ENCODE measurements at regions not wholly inside any gene's neighbourhood (a gene's known extent, or its start where the extent isn't known, plus 50 kb on each side); places are given as distances from the start of the nearest gene placed in this dataset.

GRCh38 chr4:11739992-11740391, 311.3 kb upstream of the HS3ST1 start:
- intact Hi-C loops (cut with micrococcal nuclease) = loop anchor here (5.0 kb wide), 1 partner anchor 1623 kb away; the partner anchor contains the start of gene WDR1
- Histone ChIP-seq H3K9ac (ENCODE audit: low read length) (no peak overlapping the region), H3K79me2 (ENCODE audit: insufficient read depth, low read length) (no peaks in the 10 kb centered on the region), H3K27ac (ENCODE audit: low read depth, low read length) (no peak overlapping the region), H3K4me3 (replicated peaks in 1 of 2; ENCODE audit: low read depth in 1 of 2, low read length in 2 of 2) (no peak overlapping the region), H3K36me3 (ENCODE audit: control insufficient read depth in 1 of 2, insufficient read depth in 2 of 2, low read length in 2 of 2) (no peaks in the 10 kb centered on the region), H3K9me2 (ENCODE audit: insufficient read depth) (no peaks in the 10 kb centered on the region), H3K9me3 (ENCODE audit: control insufficient read depth in 1 of 2, insufficient read depth in 1 of 2, low read depth in 1 of 2, low read length in 2 of 2) (no peaks in the 10 kb centered on the region), H3K4me2 (ENCODE audit: low read length) (no peak overlapping the region), H4K20me1 (ENCODE audit: insufficient read depth) (no peaks in the 10 kb centered on the region), H3K27me3 (ENCODE audit: insufficient read depth, low read length) (no peaks in the 10 kb centered on the region), H3K4me1 (ENCODE audit: control insufficient read depth in 1 of 2, insufficient read depth in 2 of 2, low read length in 2 of 2) (peaks cover 33 to 39% of the 10 kb centered on the region in 2 experiments), H2AFZ (ENCODE audit: low read depth, low read length, poor library complexity, severe bottlenecking) (no peak overlapping the region)
- ChIA-PET RAD21 (ENCODE audit: low non-redundant PET in 1 of 2, low total read pairs in 2 of 2, uncharacterized antibody in 2 of 2, unreplicated experiment in 2 of 2) (no interaction called here), CTCF (no interaction called here), POLR2A (no interaction called here)
- no TSS peak for BruUV-seq (replicated peaks)
- ATAC-seq (no peak), DNase-seq (ENCODE audit: low read depth, low spot score) (no peak)
- TF ChIP-seq YY1 (IDR thresholded peaks at IDR 0.05; ENCODE audit: extremely low read depth, insufficient replicate concordance, low read depth, low read length) (no peak), EZH2 (IDR thresholded peaks at IDR 0.05) (no peak), MAX (IDR thresholded peaks at IDR 0.05) (no peak), ZFX (IDR thresholded peaks at IDR 0.05) (no peak), TCF7L2 (IDR thresholded peaks at IDR 0.05; ENCODE audit: borderline replicate concordance, extremely low read depth, insufficient read depth, insufficient read length) (no peak)

- no peak overlapping the region for H3K27ac ChIP-seq (ENCODE audit: low read depth, low read length)
- H3K36me3 ChIP-seq (ENCODE audit: control insufficient read depth in 1 of 2, insufficient read depth in 2 of 2, low read length in 2 of 2) = no peaks in the 10 kb centered on the region
- intact Hi-C loops (cut with micrococcal nuclease) = no loop called here
- no peaks in the 10 kb centered on the region for H3K9me3 ChIP-seq (ENCODE audit: control insufficient read depth in 1 of 2, insufficient read depth in 1 of 2, low read depth in 1 of 2, low read length in 2 of 2)
- H2AFZ ChIP-seq (ENCODE audit: low read depth, low read length, poor library complexity, severe bottlenecking) = no peak overlapping the region
- ChIA-PET RAD21 (ENCODE audit: low non-redundant PET in 1 of 2, low total read pairs in 2 of 2, uncharacterized antibody in 2 of 2, unreplicated experiment in 2 of 2) (no interaction called here), CTCF (no interaction called here), POLR2A (no interaction called here)
- H3K4me2 ChIP-seq (ENCODE audit: low read length) = no peak overlapping the region
- DNase-seq (ENCODE audit: low read depth, low spot score) = no peak
- no peaks in the 10 kb centered on the region for H4K20me1 ChIP-seq (ENCODE audit: insufficient read depth)
- TF ChIP-seq POLR2AphosphoS5 (IDR thresholded peaks at IDR 0.05; ENCODE audit: low read depth, low read length) = no peak
- TF ChIP-seq ZBTB33 (IDR thresholded peaks at IDR 0.05; ENCODE audit: extremely low read depth, insufficient replicate concordance, low read length) = no peak
- H3K4me1 ChIP-seq (ENCODE audit: control insufficient read depth in 1 of 2, insufficient read depth in 2 of 2, low read length in 2 of 2) = peaks cover 17 to 28% of the 10 kb centered on the region in 2 experiments
- H3K9me2 ChIP-seq (ENCODE audit: insufficient read depth) = no peaks in the 10 kb centered on the region
- H3K79me2 ChIP-seq (ENCODE audit: insufficient read depth, low read length) = no peaks in the 10 kb centered on the region
- H3K9ac ChIP-seq (ENCODE audit: low read length) = no peak overlapping the region
- no peak overlapping the region for H3K4me3 ChIP-seq (replicated peaks in 1 of 2; ENCODE audit: low read depth in 1 of 2, low read length in 2 of 2)
- no peaks in the 10 kb centered on the region for H3K27me3 ChIP-seq (ENCODE audit: insufficient read depth, low read length)
- no peak for ATAC-seq
- BruUV-seq (replicated peaks) = no TSS peak
These were observed 308.3 kb upstream of the HS3ST1 start for GRCh38 chr4:11736978-11737377.
